NT2/D1 (cell line): ENCODE measurements at regions not wholly inside any gene's neighbourhood (a gene's known extent, or its start where the extent isn't known, plus 50 kb on each side); places are given as distances from the start of the nearest gene placed in this dataset.

Experiments used
- DNase-seq: peaks from one replicate; pipeline ENCODE4 v3.0.0-alpha.2; 2011; ENCODE audit warnings: low read depth, low spot score
- H3K27me3 ChIP-seq: 2 replicates; pipeline ENCODE4 v1.6.0; 2011; ENCODE audit warnings: mild to moderate bottlenecking; ENCODE audit not compliant: insufficient read length, insufficient read depth
- H3K36me3 ChIP-seq: 2 replicates; pipeline ENCODE4 v1.6.1; 2011; ENCODE audit warnings: mild to moderate bottlenecking, low read length, mixed read lengths; ENCODE audit not compliant: insufficient read depth, insufficient read length
- H3K4me1 ChIP-seq: 2 replicates; pipeline ENCODE4 v1.5.1; 2011; ENCODE audit not compliant: insufficient read depth, insufficient read length
- H3K4me3 ChIP-seq: 2 replicates; pipeline ENCODE4 v1.5.1; 2011; ENCODE audit warnings: low read depth; ENCODE audit not compliant: insufficient read length
- H3K9ac ChIP-seq: 2 replicates; pipeline ENCODE4 v1.6.0; 2011; ENCODE audit warnings: low read depth; ENCODE audit not compliant: insufficient read length
- H3K9me3 ChIP-seq: 2 replicates; pipeline ENCODE4 v1.5.1; 2011; ENCODE audit warnings: mild to moderate bottlenecking, low read length; ENCODE audit not compliant: insufficient read depth
- SUZ12 ChIP-seq: IDR thresholded peaks from 2 replicates; pipeline ENCODE4 v1.6.1; 2011; ENCODE audit not compliant: insufficient read length, insufficient read depth; ENCODE audit errors: extremely low read depth
- YY1 ChIP-seq: IDR thresholded peaks from 2 replicates; pipeline ENCODE4 v1.6.1; 2011; ENCODE audit not compliant: insufficient read length, insufficient read depth
- ZNF274 ChIP-seq: IDR thresholded peaks from 2 replicates; pipeline ENCODE4 v1.6.1; 2011; ENCODE audit warnings: mild to moderate bottlenecking, low read depth, low read length

GRCh38 chr14:76675046-76675445, 86.2 kb upstream of the VASH1 start:
- no peaks in the 10 kb centered on the region for H3K36me3 ChIP-seq
- H3K9me3 ChIP-seq, result no peaks in the 10 kb centered on the region
- H3K9ac ChIP-seq, result no peak overlapping the region
- H3K4me1 ChIP-seq, result no peaks in the 10 kb centered on the region
- no peaks in the 10 kb centered on the region for H3K27me3 ChIP-seq
- no peak overlapping the region for H3K4me3 ChIP-seq
- TF ChIP-seq ZNF274 (no peak), YY1 (no peak), SUZ12 (no peak)
- DNase-seq, result no peak

DNA sequence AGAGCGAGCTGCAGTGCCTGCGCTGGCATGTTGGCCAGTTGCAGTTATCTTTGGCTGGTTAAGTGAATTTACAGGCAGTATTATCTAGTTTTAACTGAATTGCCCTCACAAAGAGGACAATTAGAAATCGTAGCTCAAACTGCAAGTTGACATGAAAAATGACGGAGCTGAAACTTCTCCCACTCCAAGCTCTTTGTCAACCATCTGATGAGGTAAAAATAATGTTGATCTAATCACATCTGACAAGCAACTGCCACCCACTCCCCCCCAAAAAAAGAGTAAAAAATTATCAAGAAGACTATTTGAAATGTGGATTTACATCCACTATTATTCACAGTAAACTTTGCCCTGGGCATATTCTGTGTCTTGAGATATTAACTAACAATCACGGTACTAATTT, 84.7 kb upstream of the VASH1 start:
- H3K36me3 ChIP-seq, result no peaks in the 10 kb centered on the region
- no peak for DNase-seq
- no peak overlapping the region for H3K4me3 ChIP-seq
- no peaks in the 10 kb centered on the region for H3K4me1 ChIP-seq
- H3K9ac ChIP-seq, result no peak overlapping the region
- no peaks in the 10 kb centered on the region for H3K27me3 ChIP-seq
- H3K9me3 ChIP-seq, result peaks cover 8% of the 10 kb centered on the region
- TF ChIP-seq SUZ12 (no peak), YY1 (no peak), ZNF274 (no peak)

DNA sequence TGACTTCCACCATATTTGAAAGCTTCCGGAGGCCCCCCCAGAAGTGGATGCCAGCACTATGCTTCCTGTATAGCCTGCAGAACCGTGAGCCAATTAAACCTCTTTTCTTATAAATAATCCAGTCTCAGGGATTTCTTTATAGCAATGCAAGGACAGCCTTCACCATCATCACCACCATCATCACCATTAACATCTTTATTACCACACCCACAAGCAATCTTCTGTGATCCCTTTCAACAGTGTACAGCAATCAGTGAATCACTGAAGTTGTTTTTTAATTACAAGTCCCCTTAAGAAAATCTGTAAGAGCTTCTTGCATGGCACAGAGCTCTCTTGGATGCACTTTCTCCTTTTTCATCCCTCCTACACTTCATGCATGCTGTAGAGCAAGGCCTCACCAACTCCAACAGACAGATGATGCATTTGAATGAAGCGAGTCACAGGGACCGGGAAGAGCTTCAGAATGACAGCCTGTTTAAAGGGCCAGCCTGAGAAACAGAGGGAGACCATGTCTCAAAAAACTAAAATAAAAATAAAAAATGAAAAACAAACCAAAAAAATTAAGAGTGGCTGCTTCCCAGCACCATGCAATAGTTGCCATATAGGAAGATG, 83.6 kb upstream of the VASH1 start:
- Histone ChIP-seq H3K9me3 (peaks cover 19% of the 10 kb centered on the region), H3K9ac (no peak overlapping the region), H3K4me1 (no peaks in the 10 kb centered on the region), H3K4me3 (no peak overlapping the region), H3K27me3 (no peaks in the 10 kb centered on the region), H3K36me3 (no peaks in the 10 kb centered on the region)
- no peak for TF ChIP-seq ZNF274
- no peak for TF ChIP-seq SUZ12
- no peak for TF ChIP-seq YY1
- no peak for DNase-seq

GRCh38 chr14:76678244-76678800, 82.9 kb upstream of the VASH1 start:
- no peak overlapping the region for H3K4me3 ChIP-seq
- H3K4me1 ChIP-seq, result no peaks in the 10 kb centered on the region
- H3K9ac ChIP-seq, result no peak overlapping the region
- no peaks in the 10 kb centered on the region for H3K36me3 ChIP-seq
- peaks cover 26% of the 10 kb centered on the region for H3K9me3 ChIP-seq
- DNase-seq, result no peak
- TF ChIP-seq ZNF274 (no peak), SUZ12 (no peak), YY1 (no peak)
- H3K27me3 ChIP-seq, result no peaks in the 10 kb centered on the region

DNA sequence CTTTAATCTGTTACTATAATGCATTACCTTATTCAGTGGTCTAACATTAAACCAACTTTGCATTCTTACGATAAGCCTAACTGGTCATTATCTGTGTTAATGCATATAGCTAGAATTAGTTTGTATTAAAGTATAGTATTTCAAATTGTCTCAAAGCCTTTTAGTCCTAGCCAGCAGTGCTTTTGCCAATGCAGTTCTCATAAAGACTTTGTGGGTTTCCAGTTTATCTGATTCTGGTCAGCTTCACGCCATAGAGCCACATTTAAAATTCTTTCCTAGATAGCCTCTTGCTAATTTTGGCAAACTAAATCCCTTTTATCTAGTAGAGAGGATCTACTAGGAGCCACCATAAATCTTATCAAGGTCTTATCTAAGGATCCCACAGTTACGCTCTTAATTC, 78.9 kb upstream of the VASH1 start:
- DNase-seq, result no peak
- Histone ChIP-seq H3K4me1 (no peaks in the 10 kb centered on the region), H3K36me3 (no peaks in the 10 kb centered on the region), H3K9ac (no peak overlapping the region), H3K27me3 (no peaks in the 10 kb centered on the region), H3K4me3 (no peak overlapping the region), H3K9me3 (peaks cover 27% of the 10 kb centered on the region)
- TF ChIP-seq YY1, result no peak
- TF ChIP-seq SUZ12, result no peak
- no peak for TF ChIP-seq ZNF274

GRCh38 chr14:76686646-76687045, 74.6 kb upstream of the VASH1 start:
- Histone ChIP-seq H3K4me1 (no peaks in the 10 kb centered on the region), H3K27me3 (no peaks in the 10 kb centered on the region), H3K4me3 (no peak overlapping the region), H3K9me3 (peaks cover 18% of the 10 kb centered on the region), H3K36me3 (no peaks in the 10 kb centered on the region), H3K9ac (no peak overlapping the region)
- TF ChIP-seq SUZ12 (no peak), YY1 (no peak), ZNF274 (no peak)
- DNase-seq, result no peak

- Histone ChIP-seq H3K27me3 (no peaks in the 10 kb centered on the region), H3K4me1 (no peaks in the 10 kb centered on the region), H3K4me3 (no peak overlapping the region), H3K36me3 (no peaks in the 10 kb centered on the region), H3K9me3 (0 out of 2 replicates have a peak, but pooled peaks cover 7% of the 10 kb centered on the region), H3K9ac (no peak overlapping the region)
- TF ChIP-seq ZNF274 (no peak), YY1 (no peak), SUZ12 (no peak)
- DNase-seq, result no peak
These were observed 73.5 kb upstream of the VASH1 start for GRCh38 chr14:76687611-76688382.
